Uterus (tissue), 2 donors: ENCODE measurements at regions not wholly inside any gene's neighbourhood (a gene's known extent, or its start where the extent isn't known, plus 50 kb on each side); places are given as distances from the start of the nearest gene placed in this dataset.

Source experiments
- POLR2A ChIP-seq, 2 donors: fragments of 450-650 bp; IDR thresholded peaks; one replicate each; pipeline ENCODE4 v1.6.1; 2016; ENCODE audit warnings: antibody characterized with exemption in 2 of 2, mild to moderate bottlenecking in 1 of 2, moderate library complexity in 1 of 2
- TF ChIP-seq, protein P1 (sequence below), 4 experiments: fragments of 200-600 bp in 2 of 4; fragments of 450-650 bp in 2 of 4; sonication (generic) in 2 of 4; IDR thresholded peaks; one replicate each; pipeline ENCODE4 v1.5.1; 2016 to 2019; ENCODE audit warnings: antibody characterized with exemption in 4 of 4, mild to moderate bottlenecking in 2 of 4, moderate library complexity in 1 of 4

DNA sequence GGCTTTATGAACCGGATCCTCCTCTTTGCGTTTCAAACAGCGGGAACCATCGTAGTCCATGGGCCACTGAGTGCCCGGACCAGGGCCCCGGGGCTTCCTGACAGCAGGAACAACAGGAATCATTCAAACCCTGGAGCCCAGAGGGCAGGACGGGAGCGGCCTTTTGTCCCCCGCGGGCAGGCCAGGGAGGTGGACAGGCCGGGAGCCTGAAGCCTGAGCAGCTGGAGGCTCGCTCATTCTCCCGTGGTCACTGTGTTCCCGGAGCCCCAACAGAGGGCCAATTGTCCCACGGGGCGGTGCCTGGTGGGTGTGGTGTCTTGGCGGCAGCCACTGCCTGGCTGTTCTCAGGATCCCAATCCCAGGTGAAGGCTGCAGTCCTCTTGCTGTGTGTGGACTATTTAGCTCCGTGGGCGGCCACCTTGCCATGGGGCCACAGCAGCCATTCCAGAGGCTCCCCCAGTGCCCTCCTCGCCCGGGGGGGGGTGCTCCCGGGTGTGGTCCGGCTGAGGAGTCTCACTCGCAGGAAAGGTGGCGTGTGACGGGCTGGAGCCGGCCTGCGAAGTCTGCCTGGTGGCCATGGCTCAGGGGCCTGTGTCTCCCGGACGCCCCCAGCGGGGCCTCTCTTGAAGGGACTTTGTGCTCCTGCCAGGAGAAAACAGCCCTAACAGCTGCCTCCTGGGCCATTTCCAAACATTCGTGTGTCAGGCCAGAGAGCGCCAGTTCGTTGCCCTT is 77.2 kb upstream of the BHLHE23 start:
- TF ChIP-seq, protein P1, sequence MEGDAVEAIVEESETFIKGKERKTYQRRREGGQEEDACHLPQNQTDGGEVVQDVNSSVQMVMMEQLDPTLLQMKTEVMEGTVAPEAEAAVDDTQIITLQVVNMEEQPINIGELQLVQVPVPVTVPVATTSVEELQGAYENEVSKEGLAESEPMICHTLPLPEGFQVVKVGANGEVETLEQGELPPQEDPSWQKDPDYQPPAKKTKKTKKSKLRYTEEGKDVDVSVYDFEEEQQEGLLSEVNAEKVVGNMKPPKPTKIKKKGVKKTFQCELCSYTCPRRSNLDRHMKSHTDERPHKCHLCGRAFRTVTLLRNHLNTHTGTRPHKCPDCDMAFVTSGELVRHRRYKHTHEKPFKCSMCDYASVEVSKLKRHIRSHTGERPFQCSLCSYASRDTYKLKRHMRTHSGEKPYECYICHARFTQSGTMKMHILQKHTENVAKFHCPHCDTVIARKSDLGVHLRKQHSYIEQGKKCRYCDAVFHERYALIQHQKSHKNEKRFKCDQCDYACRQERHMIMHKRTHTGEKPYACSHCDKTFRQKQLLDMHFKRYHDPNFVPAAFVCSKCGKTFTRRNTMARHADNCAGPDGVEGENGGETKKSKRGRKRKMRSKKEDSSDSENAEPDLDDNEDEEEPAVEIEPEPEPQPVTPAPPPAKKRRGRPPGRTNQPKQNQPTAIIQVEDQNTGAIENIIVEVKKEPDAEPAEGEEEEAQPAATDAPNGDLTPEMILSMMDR (IDR thresholded peaks at IDR 0.05), result no peak
- TF ChIP-seq POLR2A (IDR thresholded peaks at IDR 0.05), result no peak
